ENCODE measurements at regions not wholly inside any gene's neighbourhood (a gene's known extent, or its start where the extent isn't known, plus 50 kb on each side); places are given as distances from the start of the nearest gene placed in this dataset.
"Not testable (repeated sequence)": the region's sequence is repeated elsewhere in the genome, so short reads cannot be mapped to it uniquely, and the experiment has no call there.

DNA sequence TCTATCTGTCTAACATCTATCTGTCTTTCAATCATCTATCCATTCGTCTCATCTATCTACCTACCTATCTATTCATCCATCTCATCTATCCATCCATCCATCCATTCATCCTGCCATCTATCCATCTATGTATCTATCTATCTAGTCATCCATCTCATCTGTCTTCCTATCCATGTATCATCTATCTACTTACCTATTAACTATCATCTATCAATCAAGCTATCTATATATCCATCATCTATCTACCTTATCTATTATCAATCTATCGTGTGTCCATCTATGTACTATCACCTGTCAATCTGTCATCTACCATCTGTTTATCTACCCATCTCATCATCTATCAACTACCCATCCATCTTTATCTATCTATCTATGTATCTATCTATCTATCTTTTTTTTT lies 217.7 kb downstream of the CRLF2 start:
- 100% methylated on average over 2 of the region's 2 CpGs for WGBS (ENCODE audit: insufficient coverage)
- CTCF ChIA-PET: no interaction called here

DNA sequence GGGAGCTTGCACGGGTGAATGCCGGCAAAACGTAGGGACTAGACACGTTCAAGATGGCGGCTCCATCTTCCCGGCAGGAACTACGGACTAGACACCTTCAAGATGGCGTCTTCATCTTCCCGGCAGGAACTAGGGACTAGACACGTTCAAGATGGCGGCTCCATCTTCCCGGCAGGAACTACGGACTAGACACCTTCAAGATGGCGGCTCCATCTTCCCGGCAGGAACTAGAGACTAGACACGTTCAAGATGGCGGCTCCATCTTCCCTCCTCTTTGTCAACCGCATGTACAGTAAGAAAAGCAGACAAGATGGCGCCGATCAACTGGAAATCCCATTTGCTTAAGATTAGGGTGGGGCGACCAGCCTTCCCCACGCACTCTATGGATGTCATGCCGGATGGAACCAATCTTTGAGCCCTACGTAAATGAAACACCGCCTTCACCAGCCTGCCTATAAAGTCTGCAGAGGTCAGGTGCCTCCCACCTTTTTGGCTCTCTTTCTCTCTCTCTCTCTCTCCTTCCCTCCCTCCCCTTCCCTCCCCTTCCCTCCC lies 222.4 kb downstream of the CRLF2 start:
- Histone ChIP-seq H3K9me3 (ENCODE audit: control extremely low read depth in 1 of 3, control insufficient read depth in 2 of 3, insufficient read depth in 1 of 3, low read length in 2 of 3) (peaks cover 0 to 19% (median 3%) of the 10 kb centered on the region in 3 donors), H3K4me2 (replicated peaks; ENCODE audit: low read depth, low read length, poor library complexity, severe bottlenecking) (peak overlapping the region; percentile 76), H3K79me2 (ENCODE audit: control insufficient read depth, insufficient read depth, low read length) (no peaks in the 10 kb centered on the region), H2AFZ (ENCODE audit: insufficient read depth, low read depth, low read length, poor library complexity, severe bottlenecking) (peak overlapping the region; percentile 92), H3K27me3 (replicated peaks in 1 of 4; ENCODE audit: control extremely low read depth in 1 of 4, control insufficient read depth in 3 of 4, insufficient read depth in 4 of 4, low read length in 3 of 4) (no peaks in the 10 kb centered on the region), H3K4me1 (ENCODE audit: control insufficient read depth in 2 of 2, insufficient read depth in 2 of 2, low read length in 2 of 2) (peaks cover 0 to 6% of the 10 kb centered on the region in 2 donors), H3K9ac (ENCODE audit: low read length) (peak overlapping the region; percentile 77), H3K27ac (ENCODE audit: low read length in 2 of 2) (peak overlapping the region; percentile 50 to 84), H3K36me3 (replicated peaks in 1 of 2; ENCODE audit: control extremely low read depth in 1 of 2, control insufficient read depth in 1 of 2, extremely low read depth in 1 of 2, insufficient read depth in 2 of 2, low read length in 1 of 2) (no peaks in the 10 kb centered on the region), H4K20me1 (ENCODE audit: control insufficient read depth, insufficient read depth, low read length, poor library complexity, severe bottlenecking) (no peaks in the 10 kb centered on the region), H3K4me3 (ENCODE audit: control extremely low read depth in 1 of 5, extremely low read depth in 1 of 5, insufficient read depth in 1 of 5, low read depth in 2 of 5, low read length in 4 of 5) (peak overlapping the region in 4 of 5 experiments; percentile 28 to 86 (median 61))
- WGBS (ENCODE audit: insufficient coverage): 71% methylated on average over 25 of the region's 25 CpGs
- DNase-seq (peak; percentile 85), ATAC-seq (ENCODE audit: low read depth) (peak; percentile 87)
- Mint-ChIP-seq H3K27me3 (no peaks in the 10 kb centered on the region), H3K27ac (peak overlapping the region; percentile 65), H3K4me1 (no peaks in the 10 kb centered on the region), H3K9me3 (ENCODE audit: insufficient read depth) (peaks cover 14% of the 10 kb centered on the region), H3K4me3 (peak overlapping the region; percentile 45)
- ChIA-PET CTCF (no interaction called here), POLR2A (no interaction called here)
- TF ChIP-seq, protein P1, sequence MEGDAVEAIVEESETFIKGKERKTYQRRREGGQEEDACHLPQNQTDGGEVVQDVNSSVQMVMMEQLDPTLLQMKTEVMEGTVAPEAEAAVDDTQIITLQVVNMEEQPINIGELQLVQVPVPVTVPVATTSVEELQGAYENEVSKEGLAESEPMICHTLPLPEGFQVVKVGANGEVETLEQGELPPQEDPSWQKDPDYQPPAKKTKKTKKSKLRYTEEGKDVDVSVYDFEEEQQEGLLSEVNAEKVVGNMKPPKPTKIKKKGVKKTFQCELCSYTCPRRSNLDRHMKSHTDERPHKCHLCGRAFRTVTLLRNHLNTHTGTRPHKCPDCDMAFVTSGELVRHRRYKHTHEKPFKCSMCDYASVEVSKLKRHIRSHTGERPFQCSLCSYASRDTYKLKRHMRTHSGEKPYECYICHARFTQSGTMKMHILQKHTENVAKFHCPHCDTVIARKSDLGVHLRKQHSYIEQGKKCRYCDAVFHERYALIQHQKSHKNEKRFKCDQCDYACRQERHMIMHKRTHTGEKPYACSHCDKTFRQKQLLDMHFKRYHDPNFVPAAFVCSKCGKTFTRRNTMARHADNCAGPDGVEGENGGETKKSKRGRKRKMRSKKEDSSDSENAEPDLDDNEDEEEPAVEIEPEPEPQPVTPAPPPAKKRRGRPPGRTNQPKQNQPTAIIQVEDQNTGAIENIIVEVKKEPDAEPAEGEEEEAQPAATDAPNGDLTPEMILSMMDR (IDR thresholded peaks at IDR 0.05): no peak
- TF ChIP-seq EZH2 (IDR thresholded peaks at IDR 0.05; ENCODE audit: borderline replicate concordance, insufficient read depth, low read depth, low read length, poor library complexity, severe bottlenecking): no peak
- intact Hi-C loops (cut with micrococcal nuclease): no loop called here

More for the DNA sequence above, 217.7 kb downstream of the CRLF2 start:
- TF ChIP-seq, protein P1 (IDR thresholded peaks at IDR 0.05): no peak
- TF ChIP-seq EZH2 (IDR thresholded peaks at IDR 0.05; ENCODE audit: borderline replicate concordance, insufficient read depth, low read depth, low read length, poor library complexity, severe bottlenecking): no peak
- Mint-ChIP-seq H3K27ac (no peak overlapping the region), H3K4me3 (no peak overlapping the region), H3K27me3 (no peaks in the 10 kb centered on the region), H3K4me1 (no peaks in the 10 kb centered on the region), H3K9me3 (ENCODE audit: insufficient read depth) (peaks cover 14% of the 10 kb centered on the region)
- no peak overlapping the region for H3K27ac ChIP-seq (ENCODE audit: low read length in 2 of 2)
- DNase-seq: no peak
- H3K79me2 ChIP-seq (ENCODE audit: control insufficient read depth, insufficient read depth, low read length): no peaks in the 10 kb centered on the region
- H3K27me3 ChIP-seq (replicated peaks in 1 of 4; ENCODE audit: control extremely low read depth in 1 of 4, control insufficient read depth in 3 of 4, insufficient read depth in 4 of 4, low read length in 3 of 4): no peaks in the 10 kb centered on the region
- H2AFZ ChIP-seq (ENCODE audit: insufficient read depth, low read depth, low read length, poor library complexity, severe bottlenecking): no peak overlapping the region
- no peaks in the 10 kb centered on the region for H4K20me1 ChIP-seq (ENCODE audit: control insufficient read depth, insufficient read depth, low read length, poor library complexity, severe bottlenecking)
- no peak for ATAC-seq (ENCODE audit: low read depth)
- POLR2A ChIA-PET: no interaction called here
- H3K4me2 ChIP-seq (replicated peaks; ENCODE audit: low read depth, low read length, poor library complexity, severe bottlenecking): no peak overlapping the region
- intact Hi-C loops (cut with micrococcal nuclease): no loop called here
- no peak overlapping the region for H3K4me3 ChIP-seq (ENCODE audit: control extremely low read depth in 1 of 5, extremely low read depth in 1 of 5, insufficient read depth in 1 of 5, low read depth in 2 of 5, low read length in 4 of 5)
- H3K9me3 ChIP-seq (ENCODE audit: control extremely low read depth in 1 of 3, control insufficient read depth in 2 of 3, insufficient read depth in 1 of 3, low read length in 2 of 3): peaks cover 0 to 19% (median 3%) of the 10 kb centered on the region in 3 donors
- peaks cover 0 to 6% of the 10 kb centered on the region in 2 donors for H3K4me1 ChIP-seq (ENCODE audit: control insufficient read depth in 2 of 2, insufficient read depth in 2 of 2, low read length in 2 of 2)
- no peaks in the 10 kb centered on the region for H3K36me3 ChIP-seq (replicated peaks in 1 of 2; ENCODE audit: control extremely low read depth in 1 of 2, control insufficient read depth in 1 of 2, extremely low read depth in 1 of 2, insufficient read depth in 2 of 2, low read length in 1 of 2)
- no peak overlapping the region for H3K9ac ChIP-seq (ENCODE audit: low read length)

DNA sequence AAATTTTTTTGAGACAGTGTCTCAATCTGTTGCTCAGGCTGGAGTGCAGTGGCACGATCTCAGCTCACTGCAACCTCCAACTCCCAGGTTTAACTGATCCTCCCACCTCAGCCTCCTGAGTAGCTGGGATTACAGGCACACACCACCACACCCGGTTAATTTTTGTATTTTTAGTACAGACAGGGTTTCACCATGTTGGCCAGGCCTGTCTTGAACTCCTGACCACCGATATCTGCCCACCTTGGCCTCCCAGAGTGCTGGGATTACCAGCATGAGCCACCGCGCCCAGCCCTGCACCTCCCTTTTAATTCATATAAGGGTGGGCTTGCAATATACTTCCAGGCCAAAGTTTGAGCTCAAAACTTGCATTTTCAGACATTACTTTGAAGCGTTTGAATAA lies 223.9 kb downstream of the CRLF2 start:
- H3K79me2 ChIP-seq (ENCODE audit: control insufficient read depth, insufficient read depth, low read length); H3K4me1 Mint-ChIP-seq; H3K27me3 Mint-ChIP-seq; H3K36me3 ChIP-seq (replicated peaks in 1 of 2; ENCODE audit: control extremely low read depth in 1 of 2, control insufficient read depth in 1 of 2, extremely low read depth in 1 of 2, insufficient read depth in 2 of 2, low read length in 1 of 2); H3K4me1 ChIP-seq (ENCODE audit: control insufficient read depth in 2 of 2, insufficient read depth in 2 of 2, low read length in 2 of 2); intact Hi-C loops (cut with micrococcal nuclease); H3K9me3 Mint-ChIP-seq (ENCODE audit: insufficient read depth); CTCF ChIA-PET; H3K4me2 ChIP-seq (replicated peaks; ENCODE audit: low read depth, low read length, poor library complexity, severe bottlenecking); ATAC-seq (ENCODE audit: low read depth); DNase-seq; H3K4me3 ChIP-seq (ENCODE audit: control extremely low read depth in 1 of 5, extremely low read depth in 1 of 5, insufficient read depth in 1 of 5, low read depth in 2 of 5, low read length in 4 of 5); H3K27me3 ChIP-seq (replicated peaks in 1 of 4; ENCODE audit: control extremely low read depth in 1 of 4, control insufficient read depth in 3 of 4, insufficient read depth in 4 of 4, low read length in 3 of 4); H3K9ac ChIP-seq (ENCODE audit: low read length); H4K20me1 ChIP-seq (ENCODE audit: control insufficient read depth, insufficient read depth, low read length, poor library complexity, severe bottlenecking); H3K4me3 Mint-ChIP-seq; H3K27ac ChIP-seq (ENCODE audit: low read length in 2 of 2); H3K27ac Mint-ChIP-seq; POLR2A ChIA-PET: not testable (repeated sequence)
- H2AFZ ChIP-seq (ENCODE audit: insufficient read depth, low read depth, low read length, poor library complexity, severe bottlenecking): peak overlapping the region; percentile 16
- WGBS (ENCODE audit: insufficient coverage): 100% methylated on average over 3 of the region's 6 CpGs
- H3K9me3 ChIP-seq (ENCODE audit: control extremely low read depth in 1 of 3, control insufficient read depth in 2 of 3, insufficient read depth in 1 of 3, low read length in 2 of 3): peaks cover 0 to 23% (median 3%) of the 10 kb centered on the region in 3 donors
